ENCODE measurements at regions not wholly inside any gene's neighbourhood (a gene's known extent, or its start where the extent isn't known, plus 50 kb on each side); places are given as distances from the start of the nearest gene placed in this dataset.
"Not testable (repeated sequence)": the region's sequence is repeated elsewhere in the genome, so short reads cannot be mapped to it uniquely, and the experiment has no call there.

- TF ChIP-seq CTCF (conservative IDR thresholded peaks at IDR 0.05; ENCODE audit: low read depth, low read length); EZH2phosphoT487 (IDR thresholded peaks at IDR 0.05; ENCODE audit: borderline replicate concordance, low read length): not testable (repeated sequence)
Measured at GRCh38 chr2:87502948-87503347, 244.9 kb upstream of the PLGLB2 start.

All from PC-3 (cell line).